ENCODE measurements at regions not wholly inside any gene's neighbourhood (a gene's known extent, or its start where the extent isn't known, plus 50 kb on each side); places are given as distances from the start of the nearest gene placed in this dataset.

DNA sequence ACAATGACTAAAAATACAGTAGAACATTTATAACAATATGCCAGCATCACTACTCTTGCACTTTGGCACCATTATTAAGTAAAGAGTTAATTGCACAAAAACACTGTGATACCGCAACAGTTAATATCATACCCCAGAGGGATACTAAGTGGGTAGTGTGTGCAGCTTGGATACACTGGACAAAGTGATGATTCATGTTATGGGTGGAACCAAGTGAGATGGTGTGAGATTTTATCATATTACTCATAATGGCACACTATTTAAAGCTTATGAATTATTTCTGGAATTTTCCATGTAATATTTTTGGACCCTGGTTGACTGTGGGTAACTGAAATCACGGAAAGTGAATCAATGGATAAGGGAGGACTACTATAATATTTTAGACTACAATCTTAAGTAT lies 265.3 kb downstream of the PCDH18 start:
- Histone ChIP-seq H3K36me3 (ENCODE audit: low read depth, low read length) (no peaks in the 10 kb centered on the region), H3K4me3 (ENCODE audit: low read length) (no peak overlapping the region), H3K4me2 (ENCODE audit: low read length) (0 out of 2 replicates have a peak overlapping the region, but pooled peaks have one; percentile 10), H2AFZ (ENCODE audit: low read length) (no peak overlapping the region), H3K4me1 (ENCODE audit: insufficient read depth, low read length) (peaks cover 11% of the 10 kb centered on the region; the same call in 1 of the 2 replicates), H3K79me2 (ENCODE audit: low read length) (no peaks in the 10 kb centered on the region), H4K20me1 (ENCODE audit: low read length) (no peaks in the 10 kb centered on the region), H3K27me3 (ENCODE audit: low read length) (no peaks in the 10 kb centered on the region), H3K27ac (ENCODE audit: low read length) (no peak overlapping the region), H3F3A (ENCODE audit: low read length, unreplicated experiment) (no peaks in the 10 kb centered on the region), H3K9me3 (ENCODE audit: low read length) (no peaks in the 10 kb centered on the region), H3K9me2 (replicated peaks; ENCODE audit: low read length) (no peaks in the 10 kb centered on the region), H3K9ac (ENCODE audit: low read length) (no peak overlapping the region)
- intact Hi-C loops (cut with micrococcal nuclease) = no loop called here
- POLR2A ChIA-PET (ENCODE audit: unreplicated experiment) = no interaction called here
- CTCF ChIA-PET = no interaction called here
- DNase-seq (peak; percentile 24), ATAC-seq (peak; percentile 77)
- TF ChIP-seq, protein P1, sequence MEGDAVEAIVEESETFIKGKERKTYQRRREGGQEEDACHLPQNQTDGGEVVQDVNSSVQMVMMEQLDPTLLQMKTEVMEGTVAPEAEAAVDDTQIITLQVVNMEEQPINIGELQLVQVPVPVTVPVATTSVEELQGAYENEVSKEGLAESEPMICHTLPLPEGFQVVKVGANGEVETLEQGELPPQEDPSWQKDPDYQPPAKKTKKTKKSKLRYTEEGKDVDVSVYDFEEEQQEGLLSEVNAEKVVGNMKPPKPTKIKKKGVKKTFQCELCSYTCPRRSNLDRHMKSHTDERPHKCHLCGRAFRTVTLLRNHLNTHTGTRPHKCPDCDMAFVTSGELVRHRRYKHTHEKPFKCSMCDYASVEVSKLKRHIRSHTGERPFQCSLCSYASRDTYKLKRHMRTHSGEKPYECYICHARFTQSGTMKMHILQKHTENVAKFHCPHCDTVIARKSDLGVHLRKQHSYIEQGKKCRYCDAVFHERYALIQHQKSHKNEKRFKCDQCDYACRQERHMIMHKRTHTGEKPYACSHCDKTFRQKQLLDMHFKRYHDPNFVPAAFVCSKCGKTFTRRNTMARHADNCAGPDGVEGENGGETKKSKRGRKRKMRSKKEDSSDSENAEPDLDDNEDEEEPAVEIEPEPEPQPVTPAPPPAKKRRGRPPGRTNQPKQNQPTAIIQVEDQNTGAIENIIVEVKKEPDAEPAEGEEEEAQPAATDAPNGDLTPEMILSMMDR (conservative IDR thresholded peaks at IDR 0.05; ENCODE audit: low read depth, low read length) = no peak
- TF ChIP-seq EZH2phosphoT487 (IDR thresholded peaks at IDR 0.05; ENCODE audit: borderline replicate concordance, low read length) (no peak), EZH2 (IDR thresholded peaks at IDR 0.05; ENCODE audit: low read length, unreplicated experiment) (no peak)
- no TSS peak for BruUV-seq (replicated peaks)

DNA sequence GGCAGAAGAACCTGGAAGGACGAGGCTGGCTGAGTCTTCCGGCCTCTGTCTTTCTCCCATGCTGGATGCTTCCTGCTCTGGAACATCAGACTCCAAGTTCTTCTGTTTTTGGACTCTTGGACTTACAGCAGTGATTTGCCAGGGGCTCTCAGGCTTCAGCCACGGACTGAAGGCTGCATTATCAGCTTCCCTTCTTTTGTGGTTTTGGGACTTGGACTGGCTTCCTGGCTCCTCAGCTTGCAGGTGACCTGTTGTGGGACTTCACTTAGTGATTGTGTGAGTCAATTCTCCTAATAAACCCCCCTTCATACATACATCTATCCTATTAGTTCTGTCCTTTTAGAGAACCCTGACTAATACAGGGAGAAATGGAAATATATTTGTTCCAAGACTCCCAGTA lies 265.8 kb downstream of the PCDH18 start:
- H3K36me3 ChIP-seq (ENCODE audit: low read depth, low read length) = no peaks in the 10 kb centered on the region
- no peak overlapping the region for H3K4me3 ChIP-seq (ENCODE audit: low read length)
- peaks cover 11% of the 10 kb centered on the region; the same call in 1 of the 2 replicates for H3K4me1 ChIP-seq (ENCODE audit: insufficient read depth, low read length)
- H2AFZ ChIP-seq (ENCODE audit: low read length) = no peak overlapping the region
- peak; percentile 20 for DNase-seq
- no peaks in the 10 kb centered on the region for H3K27me3 ChIP-seq (ENCODE audit: low read length)
- no peaks in the 10 kb centered on the region for H4K20me1 ChIP-seq (ENCODE audit: low read length)
- no peaks in the 10 kb centered on the region for H3F3A ChIP-seq (ENCODE audit: low read length, unreplicated experiment)
- peak; percentile 60 for ATAC-seq
- TF ChIP-seq, protein P1 (conservative IDR thresholded peaks at IDR 0.05; ENCODE audit: low read depth, low read length) = no peak
- TF ChIP-seq EZH2phosphoT487 (IDR thresholded peaks at IDR 0.05; ENCODE audit: borderline replicate concordance, low read length) (no peak), EZH2 (IDR thresholded peaks at IDR 0.05; ENCODE audit: low read length, unreplicated experiment) (no peak)
- H3K27ac ChIP-seq (ENCODE audit: low read length) = no peak overlapping the region
- H3K79me2 ChIP-seq (ENCODE audit: low read length) = no peaks in the 10 kb centered on the region
- POLR2A ChIA-PET (ENCODE audit: unreplicated experiment) = no interaction called here
- no TSS peak for BruUV-seq (replicated peaks)
- no peaks in the 10 kb centered on the region for H3K9me3 ChIP-seq (ENCODE audit: low read length)
- H3K9me2 ChIP-seq (replicated peaks; ENCODE audit: low read length) = no peaks in the 10 kb centered on the region
- no peak overlapping the region for H3K9ac ChIP-seq (ENCODE audit: low read length)
- CTCF ChIA-PET = no interaction called here
- intact Hi-C loops (cut with micrococcal nuclease) = no loop called here
- 0 out of 2 replicates have a peak overlapping the region, but pooled peaks have one; percentile 10 for H3K4me2 ChIP-seq (ENCODE audit: low read length)

DNA sequence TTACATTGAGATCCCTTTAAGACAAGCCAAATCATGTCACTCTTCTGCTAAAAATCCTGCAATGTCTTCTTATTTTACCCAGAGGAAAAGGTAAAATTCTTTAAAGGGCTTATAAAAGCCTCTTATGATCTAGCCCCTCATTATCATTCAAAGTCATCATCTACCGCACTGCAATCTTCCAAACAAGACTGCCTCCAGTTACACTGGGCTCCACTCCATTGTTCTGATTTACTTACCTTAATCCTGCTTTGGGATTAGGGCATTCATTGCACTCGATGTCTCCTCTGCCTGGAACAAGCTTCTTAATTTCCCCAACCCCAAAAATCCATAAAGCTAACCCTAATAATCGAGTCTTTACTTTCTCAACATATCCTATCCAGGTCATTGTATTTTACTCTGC lies 269.1 kb downstream of the PCDH18 start:
- intact Hi-C loops (cut with micrococcal nuclease) = no loop called here
- CTCF ChIA-PET = no interaction called here

More for the DNA sequence above, 269.1 kb downstream of the PCDH18 start:
- Histone ChIP-seq H3F3A (ENCODE audit: low read length, unreplicated experiment) (no peaks in the 10 kb centered on the region), H3K36me3 (ENCODE audit: low read depth, low read length) (no peaks in the 10 kb centered on the region), H3K4me1 (ENCODE audit: insufficient read depth, low read length) (peaks cover 11% of the 10 kb centered on the region; the same call in 1 of the 2 replicates), H2AFZ (ENCODE audit: low read length) (no peak overlapping the region), H3K9ac (ENCODE audit: low read length) (no peak overlapping the region), H3K27ac (ENCODE audit: low read length) (no peak overlapping the region), H3K4me3 (ENCODE audit: low read length) (no peak overlapping the region), H3K79me2 (ENCODE audit: low read length) (no peaks in the 10 kb centered on the region), H3K9me2 (replicated peaks; ENCODE audit: low read length) (no peaks in the 10 kb centered on the region), H3K4me2 (ENCODE audit: low read length) (no peak overlapping the region), H3K9me3 (ENCODE audit: low read length) (no peaks in the 10 kb centered on the region), H3K27me3 (ENCODE audit: low read length) (no peaks in the 10 kb centered on the region), H4K20me1 (ENCODE audit: low read length) (no peaks in the 10 kb centered on the region)
- ATAC-seq = no peak
- BruUV-seq (replicated peaks) = no TSS peak
- no peak for DNase-seq
- TF ChIP-seq EZH2phosphoT487 (IDR thresholded peaks at IDR 0.05; ENCODE audit: borderline replicate concordance, low read length) = no peak
- TF ChIP-seq, protein P1 (conservative IDR thresholded peaks at IDR 0.05; ENCODE audit: low read depth, low read length) = no peak
- no peak for TF ChIP-seq EZH2 (IDR thresholded peaks at IDR 0.05; ENCODE audit: low read length, unreplicated experiment)
- POLR2A ChIA-PET (ENCODE audit: unreplicated experiment) = no interaction called here
